Stimulated activated CD4-positive, alpha-beta T cell treated with anti-CD3 and anti-CD28 coated beads, Interleukin-1b, Interleukin-23, amount 100 ng/mL, for 4 hours (primary cell): ENCODE measurements at regions not wholly inside any gene's neighbourhood (a gene's known extent, or its start where the extent isn't known, plus 50 kb on each side); places are given as distances from the start of the nearest gene placed in this dataset.
"Not testable (repeated sequence)": the region's sequence is repeated elsewhere in the genome, so short reads cannot be mapped to it uniquely, and the experiment has no call there.

ENCODE experiments used
- DNase-seq, 2 donors: peaks; one replicate each; pipeline ENCODE4 v3.0.0-alpha.2; 2020; ENCODE audit warnings: low read depth in 2 of 2

- not testable (repeated sequence) for DNase-seq
Measured at GRCh38 chr22:23460517-23461031, 119.5 kb downstream of the IGLL1 start.

- DNase-seq, result not testable (repeated sequence)
Measured at GRCh38 chr22:23459645-23460516, 120.2 kb downstream of the IGLL1 start.

GRCh38 chr22:23458663-23459541, 121.2 kb downstream of the IGLL1 start:
- DNase-seq, result no peak

- DNase-seq, result no peak
Measured at GRCh38 chr22:23457380-23457985, 122.6 kb downstream of the IGLL1 start.

GRCh38 chr22:23456666-23457379, 123.3 kb downstream of the IGLL1 start:
- DNase-seq, result not testable (repeated sequence)

GRCh38 chr22:23454345-23454744, 125.7 kb downstream of the IGLL1 start:
- not testable (repeated sequence) for DNase-seq

- DNase-seq, result no peak
Measured at GRCh38 chr22:23453277-23453676, 126.8 kb downstream of the IGLL1 start.

- DNase-seq, result no peak
Measured at GRCh38 chr22:23452231-23453010, 127.7 kb downstream of the IGLL1 start.

- DNase-seq, result not testable (repeated sequence)
Measured at GRCh38 chr22:23451452-23452230, 128.4 kb downstream of the IGLL1 start.

- DNase-seq, result not testable (repeated sequence)
Measured at GRCh38 chr22:23450821-23451220, 129.3 kb downstream of the IGLL1 start.

GRCh38 chr22:23450434-23450795, 129.7 kb downstream of the IGLL1 start:
- no peak for DNase-seq

GRCh38 chr22:23449748-23450433, 130.2 kb downstream of the IGLL1 start:
- DNase-seq, result not testable (repeated sequence)

- not testable (repeated sequence) for DNase-seq
Measured at GRCh38 chr22:23448499-23449288, 131.4 kb downstream of the IGLL1 start.

- DNase-seq, result no peak
Measured at GRCh38 chr22:23446796-23447350, 133.2 kb downstream of the IGLL1 start.

- DNase-seq, result not testable (repeated sequence)
Measured at GRCh38 chr22:23446194-23446593, 133.9 kb downstream of the IGLL1 start.

- DNase-seq, result not testable (repeated sequence)
Measured at GRCh38 chr22:23443905-23444304, 136.2 kb downstream of the IGLL1 start.

- DNase-seq, result not testable (repeated sequence)
Measured at GRCh38 chr22:23439581-23439980, 140.5 kb downstream of the IGLL1 start.

GRCh38 chr22:23438216-23438615, 141.9 kb downstream of the IGLL1 start:
- no peak for DNase-seq
